H9 (cell line): ENCODE measurements at regions not wholly inside any gene's neighbourhood (a gene's known extent, or its start where the extent isn't known, plus 50 kb on each side); places are given as distances from the start of the nearest gene placed in this dataset.

Experiments
- DNase-seq: peaks from one replicate; pipeline ENCODE4 v3.0.0-alpha.2; 2017
- H2AFZ ChIP-seq: one replicate; pipeline ENCODE4 v1.6.1; 2013; ENCODE audit warnings: mild to moderate bottlenecking, low read length, control low read depth, moderate library complexity
- H2AK5ac ChIP-seq: 2 replicates; pipeline ENCODE4 v1.6.1; 2013; ENCODE audit warnings: low read length, control low read depth, mixed read lengths; ENCODE audit not compliant: insufficient read length
- H2BK120ac ChIP-seq: one replicate; pipeline ENCODE4 v1.6.1; 2013; ENCODE audit warnings: low read depth, mild to moderate bottlenecking, low read length, control low read depth, inconsistent platforms; ENCODE audit not compliant: poor library complexity, severe bottlenecking
- H2BK12ac ChIP-seq: 2 replicates; pipeline ENCODE4 v1.6.1; 2013; ENCODE audit warnings: low read length, control low read depth, mixed read lengths, low read depth; ENCODE audit not compliant: insufficient read length
- H2BK15ac ChIP-seq: 2 replicates; pipeline ENCODE4 v1.6.1; 2013; ENCODE audit warnings: low read depth, low read length, control low read depth
- H2BK20ac ChIP-seq: one replicate; pipeline ENCODE4 v1.6.1; 2013; ENCODE audit warnings: low read depth, mild to moderate bottlenecking, low read length, control low read depth, inconsistent platforms; ENCODE audit not compliant: poor library complexity, severe bottlenecking
- H2BK5ac ChIP-seq: 2 replicates; pipeline ENCODE4 v1.6.1; 2013; ENCODE audit warnings: low read length, control low read depth, mixed read lengths; ENCODE audit not compliant: insufficient read length
- H3K14ac ChIP-seq: 2 replicates; pipeline ENCODE4 v1.6.1; 2013; ENCODE audit warnings: low read length, control low read depth; ENCODE audit not compliant: insufficient read depth
- H3K18ac ChIP-seq: 2 replicates; pipeline ENCODE4 v1.6.1; 2013; ENCODE audit warnings: low read depth, mild to moderate bottlenecking, mixed read lengths, low read length, control low read depth; ENCODE audit not compliant: insufficient read length
- H3K23ac ChIP-seq: 2 replicates; pipeline ENCODE4 v1.6.1; 2013; ENCODE audit warnings: low read length, control low read depth, mixed read lengths, low read depth; ENCODE audit not compliant: insufficient read length
- H3K23me2 ChIP-seq: 2 replicates; pipeline ENCODE4 v1.6.1; 2013; ENCODE audit warnings: low read depth, mild to moderate bottlenecking, mixed read lengths, low read length, control low read depth; ENCODE audit not compliant: insufficient read length, poor library complexity, severe bottlenecking
- H3K27ac ChIP-seq: 2 replicates; pipeline ENCODE4 v1.5.1; 2013; ENCODE audit warnings: low read length, control low read depth, mixed read lengths, low read depth; ENCODE audit not compliant: insufficient read length
- H3K27me3 ChIP-seq: 2 replicates; pipeline ENCODE4 v1.6.1; 2013; ENCODE audit warnings: low read length, control low read depth, inconsistent platforms; ENCODE audit not compliant: insufficient read depth
- H3K4ac ChIP-seq: 2 replicates; pipeline ENCODE4 v1.6.1; 2013; ENCODE audit warnings: low read depth, mild to moderate bottlenecking, control low read depth, inconsistent platforms, low read length, moderate library complexity
- H3K4me1 ChIP-seq: 2 replicates; pipeline ENCODE4 v1.6.1; 2013; ENCODE audit warnings: low read length, control low read depth, inconsistent platforms; ENCODE audit not compliant: insufficient read depth
- H3K4me2 ChIP-seq: 2 replicates; pipeline ENCODE4 v1.6.1; 2013; ENCODE audit warnings: low read length, control low read depth, mixed read lengths; ENCODE audit not compliant: insufficient read length, insufficient read depth
- H3K56ac ChIP-seq: 2 replicates; pipeline ENCODE4 v1.6.1; 2013; ENCODE audit warnings: low read depth, mild to moderate bottlenecking, mixed read lengths, low read length, control low read depth; ENCODE audit not compliant: insufficient read length
- H3K79me1 ChIP-seq: 2 replicates; pipeline ENCODE4 v1.6.1; 2013; ENCODE audit warnings: low read depth, mild to moderate bottlenecking, moderate library complexity, low read length, control low read depth, inconsistent platforms; ENCODE audit not compliant: insufficient read depth, poor library complexity, severe bottlenecking
- H3K79me2 ChIP-seq: 2 replicates; pipeline ENCODE4 v1.6.1; 2013; ENCODE audit warnings: low read length, control low read depth, inconsistent platforms; ENCODE audit not compliant: insufficient read depth
- H3K9ac ChIP-seq: 2 replicates; pipeline ENCODE4 v1.6.1; 2013; ENCODE audit warnings: low read length, control low read depth, mixed read lengths; ENCODE audit not compliant: insufficient read length; ENCODE audit errors: extremely low read depth
- H3K9me3 ChIP-seq: one replicate; pipeline ENCODE4 v1.6.1; 2013; ENCODE audit warnings: low read depth, low read length, inconsistent platforms; ENCODE audit not compliant: control insufficient read depth
- H3T11ph ChIP-seq: one replicate; pipeline ENCODE4 v1.6.1; 2013; ENCODE audit warnings: mild to moderate bottlenecking, low read length, control low read depth, inconsistent platforms
- H4K20me1 ChIP-seq: one replicate; pipeline ENCODE4 v1.6.1; 2013; ENCODE audit not compliant: control insufficient read depth, insufficient read length, insufficient read depth
- H4K5ac ChIP-seq: 2 replicates; pipeline ENCODE4 v1.6.1; 2013; ENCODE audit warnings: low read depth, mild to moderate bottlenecking, mixed read lengths, low read length, control low read depth; ENCODE audit not compliant: insufficient read length
- H4K8ac ChIP-seq: replicated peaks from 2 replicates; pipeline ENCODE4 v1.6.1; 2013; ENCODE audit warnings: low read length, control low read depth, mixed read lengths, low read depth; ENCODE audit not compliant: insufficient read length
- H4K91ac ChIP-seq: 2 replicates; pipeline ENCODE4 v1.6.1; 2013; ENCODE audit warnings: low read depth, mild to moderate bottlenecking, moderate library complexity, mixed read lengths, low read length, control low read depth; ENCODE audit not compliant: insufficient read length
- H3K27ac Mint-ChIP-seq, 3 experiments: 2 replicates in 2 of 3; 3 replicates in 1 of 3; pipeline ENCODE4 v1.8.0; 2020 to 2021; ENCODE audit warnings: mixed read lengths in 3 of 3, mild to moderate bottlenecking in 1 of 3, moderate library complexity in 1 of 3
- H3K27me3 Mint-ChIP-seq: 2 replicates; pipeline ENCODE4 v1.8.0; 2021; ENCODE audit warnings: low read depth, mild to moderate bottlenecking, moderate library complexity, mixed read lengths
- H3K36me3 Mint-ChIP-seq, 3 experiments: 2 replicates in 2 of 3; 3 replicates in 1 of 3; pipeline ENCODE4 v1.8.0; 2020 to 2021; ENCODE audit warnings: low read depth in 3 of 3, mixed read lengths in 3 of 3; ENCODE audit not compliant: insufficient read depth in 1 of 3
- H3K4me1 Mint-ChIP-seq, 2 experiments: 2 replicates each; pipeline ENCODE4 v1.8.0; 2020; ENCODE audit warnings: mixed read lengths in 2 of 2
- H3K4me3 Mint-ChIP-seq, 2 experiments: 2 replicates in 1 of 2; 3 replicates in 1 of 2; pipeline ENCODE4 v1.8.0; 2020 to 2021; ENCODE audit warnings: mild to moderate bottlenecking in 2 of 2, mixed read lengths in 2 of 2, moderate library complexity in 1 of 2
- H3K9me3 Mint-ChIP-seq, 2 experiments: 2 replicates in 1 of 2; 3 replicates in 1 of 2; pipeline ENCODE4 v1.8.0; 2020; ENCODE audit warnings: mild to moderate bottlenecking in 2 of 2, mixed read lengths in 2 of 2, moderate library complexity in 1 of 2
- WGBS: extraction: QIAGEN DNeasy Blood & Tissue Kit; methylation state at CpG from one replicate; pipeline ENCODE4 v1.1.7; 2013; ENCODE audit warnings: missing lambda C conversion rate, low lambda C conversion rate, mixed read lengths; ENCODE audit not compliant: insufficient read length; ENCODE audit errors: extremely low coverage; 5-methylcytosine and 5-hydroxymethylcytosine counted together
- TF ChIP-seq, protein P1 (sequence below): fragments of 200-600 bp; sonication (generic); conservative IDR thresholded peaks from 3 replicates; pipeline ENCODE4 v1.8.0; 2021; ENCODE audit warnings: antibody characterized with exemption, mild to moderate bottlenecking

DNA sequence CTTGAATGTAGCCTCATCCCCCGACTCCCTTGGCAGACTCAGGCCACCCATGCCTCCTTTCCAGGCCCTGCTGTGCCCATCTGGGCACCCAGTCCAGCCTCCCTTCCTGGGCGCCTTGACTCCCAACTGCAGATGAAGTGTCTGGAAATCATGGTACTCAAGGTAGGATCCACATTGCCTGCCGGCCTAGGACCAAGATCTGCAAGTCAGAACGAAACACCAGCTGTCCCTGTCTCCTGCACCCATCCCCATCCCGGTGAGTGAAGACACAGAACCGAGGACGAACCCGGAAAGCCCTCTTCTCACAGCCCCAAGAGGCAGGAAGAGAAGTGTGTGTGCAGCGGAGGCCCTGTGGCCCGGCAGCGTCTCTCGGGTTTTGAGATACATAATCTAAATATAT lies 205.1 kb downstream of the EMX2 start:
- Histone ChIP-seq H3K23me2 (no peaks in the 10 kb centered on the region), H3K23ac (no peak overlapping the region), H2BK12ac (no peak overlapping the region), H2AK5ac (no peak overlapping the region), H3K27ac (no peak overlapping the region), H3K79me1 (no peaks in the 10 kb centered on the region), H3K79me2 (no peaks in the 10 kb centered on the region), H2BK15ac (no peak overlapping the region), H3K27me3 (no peaks in the 10 kb centered on the region), H4K5ac (no peak overlapping the region), H3K4me1 (no peaks in the 10 kb centered on the region), H3K56ac (no peak overlapping the region), H2BK120ac (no peak overlapping the region), H4K91ac (no peak overlapping the region), H3T11ph (no peak overlapping the region), H3K18ac (no peak overlapping the region), H3K4me2 (no peak overlapping the region), H2BK5ac (no peak overlapping the region), H4K20me1 (no peaks in the 10 kb centered on the region), H3K9me3 (no peaks in the 10 kb centered on the region), H3K14ac (no peak overlapping the region; the same call in 1 of the 2 replicates), H3K9ac (no peak overlapping the region), H2AFZ (no peak overlapping the region), H3K4ac (no peak overlapping the region), H4K8ac (no peak overlapping the region), H2BK20ac (no peak overlapping the region)
- Mint-ChIP-seq H3K4me1 (no peaks in the 10 kb centered on the region), H3K27ac (peak overlapping the region in 1 of 3 experiments; percentile 59; a peak in 1 of 7 replicates), H3K9me3 (no peaks in the 10 kb centered on the region), H3K36me3 (no peaks in the 10 kb centered on the region), H3K4me3 (no peak overlapping the region), H3K27me3 (peaks cover 4% of the 10 kb centered on the region)
- WGBS, result no CpG with 5 or more reads among the region's 12 CpGs
- no peak for DNase-seq
- TF ChIP-seq, protein P1, sequence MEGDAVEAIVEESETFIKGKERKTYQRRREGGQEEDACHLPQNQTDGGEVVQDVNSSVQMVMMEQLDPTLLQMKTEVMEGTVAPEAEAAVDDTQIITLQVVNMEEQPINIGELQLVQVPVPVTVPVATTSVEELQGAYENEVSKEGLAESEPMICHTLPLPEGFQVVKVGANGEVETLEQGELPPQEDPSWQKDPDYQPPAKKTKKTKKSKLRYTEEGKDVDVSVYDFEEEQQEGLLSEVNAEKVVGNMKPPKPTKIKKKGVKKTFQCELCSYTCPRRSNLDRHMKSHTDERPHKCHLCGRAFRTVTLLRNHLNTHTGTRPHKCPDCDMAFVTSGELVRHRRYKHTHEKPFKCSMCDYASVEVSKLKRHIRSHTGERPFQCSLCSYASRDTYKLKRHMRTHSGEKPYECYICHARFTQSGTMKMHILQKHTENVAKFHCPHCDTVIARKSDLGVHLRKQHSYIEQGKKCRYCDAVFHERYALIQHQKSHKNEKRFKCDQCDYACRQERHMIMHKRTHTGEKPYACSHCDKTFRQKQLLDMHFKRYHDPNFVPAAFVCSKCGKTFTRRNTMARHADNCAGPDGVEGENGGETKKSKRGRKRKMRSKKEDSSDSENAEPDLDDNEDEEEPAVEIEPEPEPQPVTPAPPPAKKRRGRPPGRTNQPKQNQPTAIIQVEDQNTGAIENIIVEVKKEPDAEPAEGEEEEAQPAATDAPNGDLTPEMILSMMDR, result no peak
